DMS 273 (cell line): ENCODE measurements at regions not wholly inside any gene's neighbourhood (a gene's known extent, or its start where the extent isn't known, plus 50 kb on each side); places are given as distances from the start of the nearest gene placed in this dataset.
"Not testable (repeated sequence)": the region's sequence is repeated elsewhere in the genome, so short reads cannot be mapped to it uniquely, and the experiment has no call there.

Experiments used
- DNase-seq: peaks from one replicate; lab custom pipeline; 2025; ENCODE audit not compliant: unreplicated experiment; lab: John Stamatoyannopoulos, UW

- no peak for DNase-seq
Measured at GRCh38 chr7:16267953-16268820, 153.2 kb downstream of the CRPPA start.

DNA sequence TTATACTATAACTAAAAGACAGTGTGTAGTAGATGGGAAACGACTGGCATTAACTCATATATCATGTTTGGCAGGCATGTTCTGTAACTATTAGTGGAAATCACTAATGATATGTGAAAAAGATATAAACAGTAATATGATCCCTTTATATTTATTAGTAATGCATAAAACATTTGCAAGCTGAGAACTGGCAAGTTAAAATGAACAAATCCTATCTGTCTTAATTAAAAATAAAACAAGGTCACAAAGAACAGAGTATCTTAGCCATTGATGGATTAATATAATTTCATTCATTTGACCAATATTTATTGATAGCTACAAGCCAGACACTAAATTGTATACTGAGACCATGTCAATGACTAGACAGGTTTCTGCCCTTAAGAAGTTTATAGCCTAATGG lies 154.5 kb downstream of the CRPPA start:
- no peak for DNase-seq

GRCh38 chr7:16266470-16266869 lies 154.9 kb downstream of the CRPPA start:
- not testable (repeated sequence) for DNase-seq

GRCh38 chr7:16265863-16266458 lies 155.4 kb downstream of the CRPPA start:
- no peak for DNase-seq

DNA sequence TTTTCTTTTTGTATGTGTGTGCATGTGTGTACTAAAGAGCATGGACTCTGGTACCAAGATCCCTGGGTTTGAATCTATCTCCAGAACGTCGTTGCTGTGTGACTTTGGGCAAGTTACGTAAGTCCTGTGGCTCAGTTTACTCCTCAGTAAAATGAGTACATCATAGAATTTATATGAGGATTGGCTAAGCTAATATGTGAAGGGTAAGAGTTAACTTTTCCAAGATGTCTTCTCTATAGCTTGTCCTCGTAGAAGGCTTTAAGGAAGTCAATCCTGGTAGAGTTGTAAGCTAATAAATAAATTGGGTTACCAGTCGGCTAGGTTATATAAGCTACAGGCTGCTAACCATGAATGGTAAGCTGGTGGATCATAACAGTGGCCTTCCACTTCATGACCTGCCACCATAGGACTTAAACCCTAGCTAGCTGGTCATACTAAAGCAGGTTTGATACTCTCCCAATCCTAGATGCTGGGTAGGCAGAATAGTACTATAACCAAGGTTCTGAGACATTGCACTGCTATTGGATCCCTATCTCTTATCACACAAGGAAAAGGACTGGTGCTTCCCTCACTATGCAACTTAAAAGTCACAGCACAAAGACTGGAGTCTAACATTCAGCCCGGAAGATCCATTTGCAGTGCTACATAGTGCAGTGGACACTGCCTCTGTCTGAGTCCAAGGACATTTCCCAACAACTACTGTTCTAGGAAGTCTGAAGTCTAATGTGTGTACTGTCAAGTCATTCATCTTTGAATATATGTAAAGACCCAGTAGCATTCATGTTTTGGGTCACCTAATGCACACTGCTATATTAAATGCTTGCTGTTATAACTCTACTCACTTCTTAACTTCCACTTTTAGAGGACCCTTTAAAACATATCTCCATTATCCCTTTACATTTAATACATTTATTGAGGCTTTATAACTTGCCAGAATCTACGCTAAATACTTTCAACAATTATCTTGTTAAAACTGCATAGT lies 156.2 kb downstream of the CRPPA start:
- DNase-seq, result no peak

- no peak for DNase-seq
Measured at GRCh38 chr7:16264036-16264819, 157.1 kb downstream of the CRPPA start.

DNA sequence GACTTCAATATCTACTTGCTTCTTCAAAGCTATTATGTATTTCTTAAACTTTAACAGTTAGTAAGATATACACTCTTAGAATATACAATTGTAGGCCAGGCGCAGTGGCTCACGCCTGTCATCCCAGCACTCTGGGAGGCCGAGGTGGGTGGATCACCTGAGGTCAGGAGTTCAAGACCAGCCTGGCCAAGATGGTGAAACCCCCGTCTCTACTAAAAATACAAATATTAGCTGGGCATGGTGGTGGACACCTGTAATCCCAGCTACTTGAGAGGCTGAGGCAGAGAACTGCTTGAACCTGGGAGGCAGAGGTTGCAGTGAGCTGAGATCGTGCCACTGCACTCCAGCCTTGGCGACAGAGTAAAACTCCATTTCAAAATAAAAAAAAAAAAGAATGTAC lies 158.0 kb downstream of the CRPPA start:
- DNase-seq, result not testable (repeated sequence)

DNA sequence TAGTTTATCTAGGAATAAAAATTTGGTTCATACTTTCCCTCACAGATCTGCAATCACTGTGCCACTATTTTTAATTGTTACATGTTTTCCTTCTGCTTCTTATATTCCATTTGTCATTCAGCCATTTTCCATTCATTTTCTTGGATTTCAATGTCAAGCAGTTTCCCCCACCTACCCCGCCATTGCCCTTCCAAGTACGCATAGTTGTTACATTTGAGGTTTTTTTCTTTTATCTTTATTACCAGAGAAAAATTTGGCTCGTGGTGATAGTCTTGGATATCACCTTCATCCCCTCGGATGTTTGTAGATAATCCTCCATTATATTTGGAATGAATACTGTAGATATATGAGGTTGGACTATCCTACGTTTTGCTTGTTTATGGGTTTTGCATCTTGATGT lies 159.7 kb downstream of the CRPPA start:
- no peak for DNase-seq

GRCh38 chr7:16261100-16261499 lies 160.2 kb downstream of the CRPPA start:
- DNase-seq, result no peak

GRCh38 chr7:16260236-16260728 lies 161.1 kb downstream of the CRPPA start:
- no peak for DNase-seq

- DNase-seq, result not testable (repeated sequence)
Measured at GRCh38 chr7:16256419-16256818, 164.9 kb downstream of the CRPPA start.

DNA sequence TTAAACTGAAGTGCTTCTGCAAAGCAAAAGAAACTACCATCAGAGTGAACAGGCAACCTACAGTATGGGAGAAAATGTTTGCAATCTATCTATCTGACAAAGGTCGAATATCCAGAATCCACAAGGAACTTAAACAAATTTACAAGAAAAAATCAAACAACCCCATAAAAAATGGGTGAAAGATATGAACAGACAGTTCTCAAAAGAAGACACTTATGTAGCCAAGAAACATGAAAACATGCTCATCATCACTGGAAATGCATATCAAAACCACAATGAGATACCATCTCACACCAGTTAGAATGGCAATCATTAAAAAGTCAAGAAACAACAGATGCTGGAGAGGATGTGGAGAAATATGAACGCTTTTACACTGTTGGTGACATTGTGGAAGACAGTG lies 165.4 kb downstream of the CRPPA start:
- not testable (repeated sequence) for DNase-seq

GRCh38 chr7:16250655-16251054 lies 170.7 kb downstream of the CRPPA start:
- not testable (repeated sequence) for DNase-seq

DNA sequence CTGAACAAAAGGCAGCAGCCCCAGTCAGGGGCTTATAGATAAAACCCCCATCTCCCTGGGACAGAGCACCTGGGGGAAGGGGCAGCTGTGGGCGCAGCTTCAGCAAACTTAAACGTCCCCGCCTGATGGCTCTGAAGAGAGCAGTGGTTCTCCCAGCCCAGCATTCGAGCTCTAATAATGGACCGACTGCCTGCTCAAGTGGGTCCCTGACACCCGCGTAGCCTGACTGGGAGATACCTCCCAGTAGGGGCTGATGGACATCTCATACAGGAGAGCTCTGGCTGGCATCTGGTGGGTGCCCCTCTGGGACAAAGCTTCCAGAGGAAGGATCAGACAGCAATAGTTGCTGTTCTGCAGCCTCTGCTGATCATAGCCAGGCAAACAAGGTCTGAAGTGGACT lies 172.1 kb downstream of the CRPPA start:
- DNase-seq, result not testable (repeated sequence)

DNA sequence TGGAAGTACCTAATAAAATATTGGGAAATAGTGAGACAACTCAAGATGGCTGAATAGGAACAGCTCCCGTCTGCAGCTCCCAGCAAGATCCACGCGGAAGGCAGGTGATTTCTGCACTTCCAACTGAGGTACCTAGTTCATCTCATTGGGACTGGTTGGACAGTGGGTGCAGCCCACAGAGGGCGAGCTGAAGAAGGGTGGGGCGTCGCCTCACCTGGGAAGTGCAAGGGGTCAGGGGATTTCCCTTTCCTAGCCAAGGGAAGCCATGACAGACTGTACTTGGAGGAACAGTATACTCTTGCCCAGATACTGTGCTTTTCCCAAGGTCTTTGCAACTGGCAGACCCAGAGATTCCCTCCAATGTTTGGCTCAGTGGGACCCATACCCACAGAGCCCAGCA lies 172.8 kb downstream of the CRPPA start:
- DNase-seq, result not testable (repeated sequence)

- DNase-seq, result no peak
Measured at GRCh38 chr7:16244469-16244868, 176.9 kb downstream of the CRPPA start.

DNA sequence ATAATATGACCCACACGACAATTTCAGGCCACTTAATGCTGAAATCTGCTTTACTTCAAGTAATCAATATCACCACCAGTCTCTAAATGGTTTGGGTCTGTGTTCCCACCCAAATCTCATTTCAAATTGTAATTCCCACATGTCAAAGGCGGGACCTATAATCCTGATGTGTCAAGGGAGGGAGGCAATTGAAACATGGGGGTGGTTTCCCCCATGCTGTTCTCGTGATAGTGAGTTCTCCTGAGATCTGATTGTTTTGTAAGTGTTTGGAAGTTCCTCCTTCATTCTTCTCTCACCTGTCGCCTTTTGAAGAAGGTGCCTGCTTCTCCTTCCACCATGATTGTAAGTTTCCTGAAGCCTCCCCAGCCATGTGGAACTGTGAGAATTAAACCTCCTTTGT lies 178.4 kb downstream of the CRPPA start:
- DNase-seq, result no peak

DNA sequence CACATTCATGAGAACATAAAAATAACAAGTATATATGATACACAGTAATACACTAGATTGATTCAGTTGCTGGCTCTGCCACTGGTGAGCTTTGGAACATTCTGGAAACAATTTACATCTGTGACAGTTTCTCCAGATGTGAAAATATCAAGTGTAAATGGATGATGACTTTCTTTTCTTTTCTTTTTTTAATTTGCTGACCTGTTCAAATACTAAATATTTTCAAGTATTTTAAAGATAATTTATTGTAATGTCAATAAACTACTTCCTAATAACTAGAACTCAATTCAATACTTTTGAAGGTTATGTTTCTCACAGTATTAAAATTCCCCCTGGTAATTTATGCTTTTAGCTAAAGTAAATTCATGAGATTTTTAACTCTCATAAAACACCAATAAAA lies 180.3 kb downstream of the CRPPA start:
- no peak for DNase-seq

DNA sequence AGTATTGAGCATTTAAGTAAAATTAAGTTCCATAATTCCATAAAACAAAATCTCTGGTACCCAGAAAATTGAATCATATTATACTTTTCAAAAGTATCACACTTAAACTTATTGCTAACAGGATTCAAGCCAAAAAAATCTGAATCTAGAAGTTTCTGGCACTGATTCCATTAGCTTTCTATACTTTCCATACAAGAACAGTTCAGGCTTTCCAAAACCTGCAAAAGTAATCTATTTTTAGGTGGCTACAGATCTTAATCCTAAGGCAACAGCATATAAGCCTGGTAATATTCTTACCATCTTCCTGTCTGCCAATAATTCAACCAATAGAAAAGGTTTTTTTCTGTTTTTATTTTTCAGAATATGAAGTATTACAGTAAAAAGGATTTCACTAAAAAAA lies 185.0 kb downstream of the CRPPA start:
- DNase-seq, result no peak
